Neuron (in vitro differentiated cells): ENCODE measurements at regions not wholly inside any gene's neighbourhood (a gene's known extent, or its start where the extent isn't known, plus 50 kb on each side); places are given as distances from the start of the nearest gene placed in this dataset.

ENCODE experiments used
- H2AFZ ChIP-seq: one replicate; pipeline ENCODE4 v1.6.1; 2013; ENCODE audit warnings: low read depth, mild to moderate bottlenecking, inconsistent platforms, low read length, moderate library complexity
- H3K27me3 ChIP-seq: one replicate; pipeline ENCODE4 v1.6.1; 2013; ENCODE audit warnings: low read length; ENCODE audit not compliant: insufficient read depth
- H3K36me3 ChIP-seq: one replicate; pipeline ENCODE4 v1.6.1; 2013; ENCODE audit warnings: low read length; ENCODE audit not compliant: insufficient read depth
- H3K4me1 ChIP-seq: one replicate; pipeline ENCODE4 v1.6.1; 2013; ENCODE audit warnings: low read length; ENCODE audit not compliant: insufficient read depth
- H3K4me3 ChIP-seq: 2 replicates; pipeline ENCODE4 v1.5.1; 2013; ENCODE audit warnings: mild to moderate bottlenecking, low read length, moderate library complexity
- H3K9me3 ChIP-seq: one replicate; pipeline ENCODE4 v1.6.1; 2013; ENCODE audit warnings: low read length

DNA sequence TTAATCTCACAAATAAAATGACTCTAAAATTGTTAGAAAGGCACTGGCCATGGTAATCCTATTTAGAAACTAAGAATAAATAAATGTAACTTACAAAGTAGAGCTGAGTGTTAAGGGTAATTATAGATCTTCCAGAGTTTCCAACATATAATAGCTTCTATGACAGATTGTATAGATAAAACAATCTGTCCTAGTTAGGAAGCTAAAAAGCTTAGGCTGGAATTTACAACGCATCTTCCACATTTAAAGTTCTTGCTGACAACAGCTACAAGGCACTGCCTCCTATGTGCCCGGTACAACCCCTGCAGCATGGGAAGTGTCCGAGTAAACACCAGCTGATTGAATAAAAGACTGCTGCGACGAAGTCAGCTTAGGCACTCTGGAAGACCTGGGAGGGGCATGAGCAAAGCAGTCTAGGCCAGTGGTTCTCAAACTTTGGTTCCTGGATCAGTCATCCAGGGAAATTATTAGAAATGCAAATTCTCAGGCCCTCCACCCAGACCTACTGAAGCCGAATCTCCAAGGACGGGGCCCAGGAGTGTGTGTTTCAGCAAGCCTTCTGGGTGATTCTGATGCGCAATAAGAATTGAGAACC lies 635.6 kb upstream of the TBX3 start:
- Histone ChIP-seq H3K36me3 (no peaks in the 10 kb centered on the region), H3K27me3 (no peaks in the 10 kb centered on the region), H2AFZ (no peak overlapping the region), H3K4me3 (no peak overlapping the region), H3K9me3 (no peaks in the 10 kb centered on the region), H3K4me1 (no peaks in the 10 kb centered on the region)

DNA sequence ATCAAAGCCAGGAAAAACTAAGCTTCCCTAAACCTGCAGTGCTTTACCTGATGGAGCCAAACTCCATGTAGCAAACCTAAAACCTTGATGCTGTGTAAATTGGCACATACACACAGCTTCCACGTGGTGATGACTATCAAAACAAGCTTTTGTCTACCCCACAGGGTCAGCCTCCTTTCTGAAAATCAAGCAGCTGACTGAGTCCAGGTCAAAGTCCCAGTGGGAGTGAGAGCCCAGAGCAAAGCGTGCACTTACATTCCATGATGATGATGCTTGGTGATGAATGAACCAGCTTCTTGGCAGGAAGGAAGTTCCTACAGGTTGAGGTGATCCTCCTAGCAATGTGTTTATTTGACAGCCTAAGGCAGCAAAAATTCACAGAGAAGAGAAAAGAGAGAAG lies 630.0 kb upstream of the TBX3 start:
- Histone ChIP-seq H3K4me1 (no peaks in the 10 kb centered on the region), H3K9me3 (no peaks in the 10 kb centered on the region), H2AFZ (no peak overlapping the region)

DNA sequence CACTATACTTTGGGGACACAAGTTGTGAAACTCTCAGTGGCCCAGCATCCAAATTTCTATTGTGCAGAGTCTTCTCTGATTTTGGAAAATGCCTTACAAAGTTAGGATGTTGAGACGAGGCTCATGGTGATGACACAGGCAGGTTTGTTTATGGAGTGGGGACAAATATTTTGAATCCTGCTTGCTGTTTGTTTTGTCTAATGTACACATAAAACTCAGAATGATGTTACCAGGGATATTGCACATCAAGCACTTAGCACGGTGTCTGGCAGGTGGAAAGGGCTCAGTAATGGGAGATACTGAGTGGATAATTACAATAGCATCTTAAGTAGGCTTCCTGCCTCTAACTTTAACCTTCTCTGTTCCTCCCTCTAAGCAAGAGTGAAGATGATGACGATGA lies 628.9 kb upstream of the TBX3 start:
- H3K27me3 ChIP-seq: no peaks in the 10 kb centered on the region
- H3K4me3 ChIP-seq: no peak overlapping the region
- no peaks in the 10 kb centered on the region for H3K9me3 ChIP-seq
- H3K36me3 ChIP-seq: no peaks in the 10 kb centered on the region
- no peak overlapping the region for H2AFZ ChIP-seq
- H3K4me1 ChIP-seq: no peaks in the 10 kb centered on the region

More for the DNA sequence above, 630.0 kb upstream of the TBX3 start:
- Histone ChIP-seq H3K4me3 (no peak overlapping the region), H3K36me3 (no peaks in the 10 kb centered on the region), H3K27me3 (no peaks in the 10 kb centered on the region)

DNA sequence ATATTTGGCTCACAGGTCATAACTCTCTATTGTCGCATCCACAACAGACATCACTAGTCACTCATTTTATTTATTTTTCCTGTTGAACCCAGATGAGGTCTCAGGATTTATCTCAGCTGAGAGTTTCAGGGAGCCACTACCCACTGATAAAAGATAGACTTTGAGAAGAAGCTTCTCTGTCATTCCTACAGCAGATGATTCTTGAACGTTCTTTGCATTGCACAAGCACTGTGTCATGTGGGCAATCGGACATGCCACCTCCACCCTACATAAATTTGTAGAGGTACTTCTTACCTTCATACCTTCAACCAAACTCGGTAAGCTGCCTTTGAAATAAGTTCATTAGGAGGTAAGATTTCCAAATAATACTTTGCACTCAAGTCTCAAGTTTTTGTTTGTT lies 627.9 kb upstream of the TBX3 start:
- H3K4me3 ChIP-seq: no peak overlapping the region
- H2AFZ ChIP-seq: no peak overlapping the region
- no peaks in the 10 kb centered on the region for H3K27me3 ChIP-seq
- no peaks in the 10 kb centered on the region for H3K4me1 ChIP-seq
- H3K9me3 ChIP-seq: no peaks in the 10 kb centered on the region
- H3K36me3 ChIP-seq: no peaks in the 10 kb centered on the region

DNA sequence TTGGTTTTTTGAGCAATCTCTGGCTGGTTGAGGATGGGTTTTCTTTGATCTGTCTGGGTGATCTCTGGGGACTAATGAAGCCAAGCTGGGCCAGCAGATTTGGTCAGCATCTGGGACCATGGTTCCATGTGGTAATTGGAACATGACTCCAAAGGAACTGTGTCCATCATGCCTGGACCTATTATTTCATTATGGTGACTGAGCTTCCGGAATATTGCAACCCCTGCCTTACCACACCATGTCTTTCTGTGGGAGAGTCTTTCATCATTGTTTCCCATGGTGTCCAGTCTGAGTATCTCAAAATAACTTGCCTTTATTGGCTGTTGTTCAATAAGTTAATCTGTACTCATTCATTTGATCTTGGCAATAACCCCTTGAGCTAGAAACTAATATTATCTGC lies 624.9 kb upstream of the TBX3 start:
- Histone ChIP-seq H3K4me3 (no peak overlapping the region), H3K9me3 (no peaks in the 10 kb centered on the region), H3K27me3 (no peaks in the 10 kb centered on the region), H2AFZ (no peak overlapping the region), H3K36me3 (no peaks in the 10 kb centered on the region), H3K4me1 (no peaks in the 10 kb centered on the region)

DNA sequence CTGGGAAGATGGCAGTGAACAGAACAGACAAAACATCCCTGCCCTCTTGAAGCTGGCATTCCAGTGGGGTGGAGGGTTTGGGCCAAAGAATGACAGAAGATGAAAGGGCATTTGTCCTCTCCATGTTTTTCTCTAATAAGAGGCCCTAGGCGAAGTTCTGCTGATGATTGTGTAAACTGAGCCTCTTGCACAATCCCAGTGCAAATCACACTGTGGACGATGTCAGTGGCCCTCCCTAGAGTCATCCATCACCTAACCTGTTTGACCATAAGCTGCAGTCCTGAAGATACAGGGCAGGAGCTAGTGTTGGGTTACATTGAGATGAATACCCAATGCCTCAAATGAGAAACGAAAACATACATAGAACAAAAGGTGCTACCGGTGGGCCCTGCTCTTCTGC lies 622.4 kb upstream of the TBX3 start:
- Histone ChIP-seq H3K9me3 (no peaks in the 10 kb centered on the region), H3K36me3 (no peaks in the 10 kb centered on the region), H3K27me3 (no peaks in the 10 kb centered on the region), H3K4me3 (no peak overlapping the region), H3K4me1 (no peaks in the 10 kb centered on the region), H2AFZ (no peak overlapping the region)

DNA sequence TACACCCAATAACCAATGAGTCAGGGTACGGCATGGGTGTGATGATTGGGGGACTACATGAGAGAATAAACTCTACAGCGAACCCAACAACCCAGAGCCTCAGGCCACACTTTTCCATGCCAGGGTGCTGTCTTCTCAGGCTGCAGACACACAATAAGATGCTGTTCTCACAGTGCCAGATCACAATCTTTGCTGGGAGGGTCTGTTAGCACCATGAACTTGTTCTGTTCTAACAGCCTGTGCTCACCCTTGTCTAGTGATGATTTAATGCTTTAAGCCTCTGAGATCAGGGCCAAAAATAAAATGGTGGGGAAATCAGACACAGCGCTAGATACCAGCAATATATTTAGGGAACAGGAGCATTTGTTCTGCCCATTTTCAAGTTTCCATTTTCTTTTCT lies 621.9 kb upstream of the TBX3 start:
- Histone ChIP-seq H3K27me3 (no peaks in the 10 kb centered on the region), H3K4me3 (no peak overlapping the region), H3K36me3 (no peaks in the 10 kb centered on the region), H3K9me3 (no peaks in the 10 kb centered on the region), H2AFZ (no peak overlapping the region), H3K4me1 (no peaks in the 10 kb centered on the region)

DNA sequence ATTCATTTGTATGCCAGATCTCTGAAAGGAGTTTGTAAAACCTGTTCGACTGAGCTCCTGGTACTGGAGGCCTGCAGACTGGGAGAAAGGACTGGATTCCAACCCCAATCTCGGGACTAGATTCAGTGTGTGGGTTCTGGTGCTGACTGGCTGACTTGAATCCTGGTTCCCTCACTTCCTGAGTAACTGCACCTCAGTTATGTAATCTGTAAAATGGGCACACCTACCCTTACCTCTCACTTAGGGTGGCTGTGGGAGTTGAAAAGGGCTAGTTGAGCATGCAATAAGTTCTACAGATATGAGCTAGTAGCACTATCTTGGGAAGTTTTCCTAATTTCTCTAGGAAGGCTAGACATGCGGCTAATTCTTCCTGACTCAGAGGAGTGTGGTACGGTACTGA lies 621.3 kb upstream of the TBX3 start:
- Histone ChIP-seq H3K4me3 (no peak overlapping the region), H3K4me1 (no peaks in the 10 kb centered on the region), H3K27me3 (no peaks in the 10 kb centered on the region), H3K9me3 (no peaks in the 10 kb centered on the region), H2AFZ (no peak overlapping the region), H3K36me3 (no peaks in the 10 kb centered on the region)

DNA sequence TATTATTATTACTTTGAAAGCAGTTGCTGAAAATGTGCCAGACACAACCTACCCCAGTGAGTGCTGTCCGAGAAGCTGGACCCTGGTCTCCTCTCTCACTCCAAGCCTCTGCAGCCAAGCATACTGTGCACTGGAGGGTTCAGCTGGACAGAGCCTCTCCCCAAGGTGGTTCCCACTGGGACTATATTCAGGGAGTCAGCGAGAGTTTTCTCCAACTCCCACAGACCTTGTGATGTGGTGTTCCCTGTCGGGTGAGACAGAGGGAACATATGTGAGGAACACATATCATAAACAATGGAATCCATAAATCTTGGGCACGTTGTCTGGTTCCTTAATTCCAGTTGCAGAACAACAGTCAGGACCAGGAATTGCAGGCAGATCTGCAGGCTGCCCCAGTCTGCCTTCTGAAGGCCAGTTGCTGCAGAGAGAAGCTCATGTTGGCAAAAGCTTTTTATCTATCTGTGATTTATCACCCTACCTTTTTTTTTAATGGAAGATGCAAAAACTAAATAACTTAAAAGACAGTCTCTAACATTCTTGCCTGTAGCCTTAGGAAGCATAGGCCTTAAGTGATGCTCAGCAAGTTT lies 619.8 kb upstream of the TBX3 start:
- no peaks in the 10 kb centered on the region for H3K4me1 ChIP-seq
- H3K9me3 ChIP-seq: no peaks in the 10 kb centered on the region
- H3K36me3 ChIP-seq: no peaks in the 10 kb centered on the region
- no peaks in the 10 kb centered on the region for H3K27me3 ChIP-seq
- H2AFZ ChIP-seq: no peak overlapping the region
- H3K4me3 ChIP-seq: no peak overlapping the region

DNA sequence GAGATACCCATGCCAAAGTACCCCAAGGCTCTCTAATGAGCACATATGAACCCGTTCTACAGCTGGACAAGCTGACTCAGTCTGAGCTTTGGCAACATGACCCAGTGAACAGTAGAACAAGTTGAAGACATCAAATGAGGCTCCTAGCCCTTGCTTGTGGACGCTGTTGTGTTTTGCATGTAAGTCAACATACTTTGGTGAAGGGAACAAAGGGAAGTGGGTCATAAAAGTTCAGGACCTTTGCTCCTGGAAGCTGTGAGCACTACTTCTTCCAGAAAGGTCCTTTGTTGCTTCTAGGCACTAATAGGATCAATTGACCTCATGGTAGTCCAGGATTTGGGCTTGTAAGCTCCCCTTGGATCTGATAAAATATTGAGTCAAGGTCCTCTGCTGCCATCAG lies 613.5 kb upstream of the TBX3 start:
- no peaks in the 10 kb centered on the region for H3K4me1 ChIP-seq
- H3K36me3 ChIP-seq: no peaks in the 10 kb centered on the region
- no peaks in the 10 kb centered on the region for H3K9me3 ChIP-seq
- no peak overlapping the region for H2AFZ ChIP-seq
- H3K27me3 ChIP-seq: no peaks in the 10 kb centered on the region
- no peak overlapping the region for H3K4me3 ChIP-seq

DNA sequence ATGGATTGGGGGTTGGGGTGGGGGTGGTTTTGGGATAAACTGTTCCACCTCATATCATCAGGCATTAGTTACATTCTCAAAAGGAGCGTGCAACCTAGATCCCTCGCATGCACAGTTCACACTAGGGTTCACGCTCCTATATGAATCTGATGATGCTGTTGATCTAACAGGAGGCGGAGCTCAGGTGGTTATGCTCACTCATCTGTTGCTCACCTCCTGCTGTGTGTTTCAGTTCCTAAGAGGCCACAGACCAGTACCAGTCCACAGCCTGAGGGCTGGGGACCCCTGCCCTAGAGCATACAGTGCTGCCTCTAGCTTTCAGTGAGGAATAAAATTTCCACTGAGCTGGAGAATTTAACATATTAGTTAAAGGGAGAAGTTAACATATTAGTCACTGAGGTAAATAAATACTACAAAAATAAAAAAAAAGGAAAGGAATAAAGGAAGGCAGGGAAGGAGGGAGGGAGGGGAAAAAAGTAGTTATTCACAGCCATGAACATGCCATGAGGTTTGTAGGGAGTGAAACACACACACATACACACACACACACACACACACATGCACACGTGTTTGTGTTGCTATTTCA lies 612.7 kb upstream of the TBX3 start:
- Histone ChIP-seq H3K4me1 (no peaks in the 10 kb centered on the region), H2AFZ (no peak overlapping the region), H3K36me3 (no peaks in the 10 kb centered on the region), H3K9me3 (no peaks in the 10 kb centered on the region), H3K27me3 (no peaks in the 10 kb centered on the region), H3K4me3 (no peak overlapping the region)

DNA sequence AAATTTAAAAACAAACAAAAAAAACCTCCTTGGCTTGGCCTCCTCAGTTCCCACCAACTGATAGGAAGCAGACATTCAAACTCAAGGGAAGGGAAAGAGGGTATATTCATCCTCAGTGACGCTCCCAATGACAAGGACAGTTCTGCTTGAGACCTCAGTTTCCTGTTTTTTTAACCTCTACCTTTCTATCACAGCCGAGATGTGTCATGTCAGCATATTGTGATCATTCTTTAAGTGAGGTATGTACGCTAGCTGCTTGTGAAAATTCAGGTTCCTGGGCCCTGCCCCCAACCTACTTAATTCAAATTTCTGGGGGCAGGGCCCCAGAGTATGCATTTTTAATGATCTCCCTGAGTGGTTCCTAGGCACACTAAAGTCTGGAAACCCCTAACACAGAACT lies 611.9 kb upstream of the TBX3 start:
- no peaks in the 10 kb centered on the region for H3K9me3 ChIP-seq
- no peaks in the 10 kb centered on the region for H3K4me1 ChIP-seq
- H3K4me3 ChIP-seq: no peak overlapping the region
- H2AFZ ChIP-seq: no peak overlapping the region
- H3K36me3 ChIP-seq: no peaks in the 10 kb centered on the region
- H3K27me3 ChIP-seq: no peaks in the 10 kb centered on the region

DNA sequence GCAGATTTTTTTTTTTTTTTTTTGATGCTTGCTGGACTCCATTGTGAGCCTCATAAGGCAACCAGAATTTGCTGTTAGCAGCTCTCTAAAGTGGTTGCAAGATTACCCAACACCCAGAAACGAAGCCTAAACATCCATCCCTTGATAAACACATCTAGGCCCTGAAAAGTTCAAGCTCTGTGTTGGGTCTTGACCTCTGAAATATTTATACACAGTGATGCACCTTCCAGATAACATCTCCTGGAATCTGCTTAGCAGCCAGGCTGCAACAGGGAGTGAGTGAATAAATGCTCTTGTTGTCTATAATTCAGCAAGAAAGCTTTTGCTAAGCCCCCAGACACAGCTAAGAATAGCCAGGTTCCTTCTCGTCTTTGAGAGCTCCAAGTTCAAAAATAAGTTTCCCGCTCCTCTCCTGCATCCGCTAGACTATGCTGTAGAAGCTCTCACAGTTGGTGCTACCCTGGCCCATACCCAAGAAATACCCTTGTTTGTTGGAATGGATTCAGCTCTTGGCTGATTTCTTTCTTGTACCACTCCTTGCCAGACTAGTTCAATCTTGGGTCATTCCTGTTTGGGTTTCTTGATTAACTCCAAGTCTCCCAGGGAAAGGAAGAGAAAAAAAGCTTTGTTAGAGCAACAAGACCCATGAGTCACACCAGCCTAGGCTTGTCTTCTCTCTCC lies 610.6 kb upstream of the TBX3 start:
- H3K36me3 ChIP-seq: no peaks in the 10 kb centered on the region

More for the DNA sequence above, 610.6 kb upstream of the TBX3 start:
- H3K27me3 ChIP-seq: no peaks in the 10 kb centered on the region
- no peak overlapping the region for H2AFZ ChIP-seq
- H3K4me1 ChIP-seq: no peaks in the 10 kb centered on the region
- no peak overlapping the region for H3K4me3 ChIP-seq
- no peaks in the 10 kb centered on the region for H3K9me3 ChIP-seq
